Fibroblast of skin of back (primary cell): ENCODE measurements at regions not wholly inside any gene's neighbourhood (a gene's known extent, or its start where the extent isn't known, plus 50 kb on each side); places are given as distances from the start of the nearest gene placed in this dataset.

Experiments used
- DNase-seq: peaks from one replicate; pipeline ENCODE4 v3.0.0-alpha.2; 2013

DNA sequence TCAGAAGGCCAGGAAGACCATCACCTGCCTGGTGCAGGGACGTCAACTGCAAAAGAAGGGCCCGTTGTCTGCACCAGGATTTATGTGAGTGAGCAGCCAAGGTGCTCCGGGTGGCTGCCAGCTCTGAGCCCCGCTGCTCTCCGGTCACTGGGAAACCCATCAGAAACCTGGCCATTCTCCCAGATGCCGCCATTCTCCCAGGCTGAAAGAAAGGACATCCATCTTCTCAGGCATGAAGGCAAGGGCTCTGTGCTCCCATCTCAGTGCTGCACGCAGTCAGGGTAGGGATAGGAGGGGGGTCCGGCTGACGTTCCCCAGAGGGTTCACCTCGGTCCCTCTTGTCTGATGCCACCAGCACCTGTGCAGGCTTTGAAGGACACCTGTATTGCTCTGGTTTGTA lies 158.4 kb downstream of the ERCC6L2 start:
- DNase-seq: no peak

DNA sequence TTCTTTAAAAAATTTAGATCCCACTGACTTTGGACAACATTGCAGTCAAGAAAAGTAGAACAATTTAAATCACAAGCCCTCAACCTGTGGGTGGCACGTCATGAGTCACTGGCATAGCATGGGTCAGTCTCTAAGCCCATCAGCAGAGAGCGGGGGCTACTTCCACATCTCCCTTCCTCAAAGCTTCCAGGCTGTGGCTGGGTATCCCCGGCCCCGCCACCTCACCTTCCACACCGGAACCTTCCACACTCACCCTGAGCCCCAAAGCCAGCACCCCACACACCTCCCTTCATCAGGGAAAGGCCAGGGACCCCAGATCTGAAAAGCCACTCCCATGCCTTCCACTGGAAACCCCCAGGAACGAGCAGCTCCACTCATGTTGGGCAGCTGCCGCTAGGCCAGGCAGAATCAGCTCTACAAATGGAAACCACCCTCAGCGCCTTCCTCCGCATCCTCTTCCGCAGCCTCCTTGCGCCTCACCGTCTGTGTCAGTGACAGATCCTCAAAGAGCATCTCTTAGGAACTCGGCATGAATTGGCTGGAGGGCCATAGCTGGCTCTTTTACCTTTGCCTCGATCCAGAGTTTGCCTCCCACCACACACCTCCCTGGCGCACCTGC lies 156.5 kb downstream of the ERCC6L2 start:
- DNase-seq: no peak

DNA sequence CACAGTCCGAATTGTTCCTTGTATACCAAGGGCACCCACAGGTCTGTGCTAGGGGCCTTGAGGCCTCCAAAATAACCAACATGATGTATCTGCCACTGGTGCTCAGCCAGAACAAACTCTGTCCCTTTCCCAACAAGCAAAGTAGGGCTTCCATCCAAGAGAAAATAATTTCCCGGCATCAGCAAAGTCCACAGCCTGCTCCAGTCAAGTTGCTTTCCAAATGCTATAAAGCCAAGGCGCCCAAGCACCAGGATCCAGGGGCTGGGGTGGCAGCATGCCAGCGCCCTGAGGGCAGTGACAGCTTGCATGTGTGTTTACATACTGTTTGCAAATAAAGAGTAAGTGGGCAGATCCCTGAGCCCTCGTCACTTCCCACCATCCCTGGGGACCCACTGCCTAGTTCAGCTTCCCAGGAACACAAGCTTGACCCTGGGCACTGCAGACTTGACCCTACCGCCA lies 155.9 kb downstream of the ERCC6L2 start:
- DNase-seq: no peak

DNA sequence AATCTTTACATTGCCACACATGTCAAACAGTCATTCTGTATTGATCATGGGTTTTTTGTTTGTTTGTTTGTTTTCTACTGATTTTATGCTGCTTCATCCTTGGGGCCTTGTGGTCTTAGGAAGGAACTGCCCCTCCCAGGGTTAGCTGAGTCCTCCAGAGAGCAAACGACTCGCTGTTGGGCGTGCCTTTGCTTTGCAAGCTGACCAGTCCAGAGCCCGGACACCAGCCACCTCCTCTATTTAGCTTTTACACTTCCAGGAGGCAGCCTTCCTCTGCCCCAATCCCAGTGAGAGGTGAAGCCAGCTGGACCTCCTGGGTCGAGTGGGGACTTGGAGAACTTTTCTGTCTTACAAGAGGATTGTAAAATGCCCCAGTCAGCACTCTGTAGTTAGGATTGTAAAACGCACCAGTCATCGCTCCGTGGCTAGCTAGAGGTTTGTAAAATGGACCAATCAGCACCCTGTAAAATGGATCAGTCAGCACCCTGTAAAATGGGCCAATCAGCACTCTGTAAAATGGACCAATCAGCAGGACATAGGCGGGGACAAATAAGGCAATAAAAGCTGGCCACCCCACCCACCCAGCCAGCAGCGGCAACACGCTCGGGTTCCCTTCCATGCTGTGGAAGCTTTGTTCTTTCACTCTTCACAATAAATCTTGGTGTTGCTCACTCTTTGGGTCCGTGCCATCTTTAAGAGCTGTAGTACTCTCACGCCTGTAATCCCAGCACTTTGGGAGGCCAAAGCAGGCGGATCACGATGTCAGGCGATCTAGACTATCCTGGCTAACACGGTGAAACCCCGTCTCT lies 154.4 kb downstream of the ERCC6L2 start:
- no peak for DNase-seq

DNA sequence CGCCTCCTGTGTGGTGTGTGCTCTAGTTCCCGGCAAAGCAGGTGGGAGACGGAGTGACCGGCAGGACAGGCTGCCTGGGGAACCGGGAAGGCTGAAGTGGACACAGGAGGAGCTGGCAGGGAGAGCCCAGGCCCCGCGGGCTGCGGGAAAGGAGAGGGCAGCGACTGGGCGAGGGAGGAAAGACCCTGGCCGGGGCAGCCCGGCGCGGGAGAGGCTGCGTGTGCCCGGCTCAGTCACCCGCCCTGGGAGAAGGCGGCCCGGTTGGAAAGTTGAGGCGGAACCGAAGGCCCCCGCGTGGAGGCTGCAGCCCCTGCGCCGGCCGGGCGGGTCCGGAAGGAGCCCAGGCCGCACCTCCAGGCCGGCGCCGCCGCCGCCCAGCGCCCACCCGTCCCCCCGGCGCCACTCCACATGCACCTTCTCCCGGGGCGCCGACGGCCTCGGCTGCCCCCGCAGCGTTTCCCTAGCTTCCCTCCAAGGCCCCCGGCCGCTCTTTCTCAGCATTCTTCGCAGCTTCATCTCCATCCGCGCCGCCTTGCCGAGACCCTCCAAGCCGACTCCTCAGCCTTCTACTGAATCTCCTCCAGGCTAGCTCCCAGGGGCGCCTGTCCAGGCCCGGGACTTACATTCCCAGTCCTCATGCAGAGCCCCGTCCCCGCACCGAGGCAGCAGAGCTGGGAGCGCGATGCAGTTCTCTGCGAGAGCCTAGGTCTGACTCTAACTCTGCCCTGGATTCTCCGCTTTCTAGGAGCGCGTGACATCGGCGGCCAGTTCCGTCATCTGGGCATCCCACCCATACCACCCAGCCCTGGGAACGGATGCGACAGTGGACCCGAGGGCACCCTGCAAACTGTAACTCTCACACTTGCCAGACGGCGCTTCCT lies 152.0 kb downstream of the ERCC6L2 start:
- DNase-seq: no peak

DNA sequence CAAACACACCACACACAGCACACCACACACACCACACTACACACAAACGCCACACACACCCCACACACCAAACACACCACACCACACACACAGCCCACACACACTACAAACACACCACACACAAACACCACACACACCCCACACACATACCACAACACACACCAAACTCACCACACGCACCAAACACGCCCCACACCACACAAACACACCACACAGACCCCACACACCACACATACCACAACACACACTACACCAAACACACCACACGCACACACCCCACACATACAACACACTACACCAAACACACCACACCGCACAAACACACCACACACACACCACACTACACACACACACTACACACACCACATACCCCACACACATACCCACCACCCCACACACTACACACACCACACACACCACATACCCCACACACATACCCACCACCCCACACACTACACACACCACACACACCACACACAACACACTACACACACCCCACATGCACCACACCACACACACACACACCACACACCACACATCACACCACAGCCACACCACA lies 151.2 kb downstream of the ERCC6L2 start:
- DNase-seq: no peak

DNA sequence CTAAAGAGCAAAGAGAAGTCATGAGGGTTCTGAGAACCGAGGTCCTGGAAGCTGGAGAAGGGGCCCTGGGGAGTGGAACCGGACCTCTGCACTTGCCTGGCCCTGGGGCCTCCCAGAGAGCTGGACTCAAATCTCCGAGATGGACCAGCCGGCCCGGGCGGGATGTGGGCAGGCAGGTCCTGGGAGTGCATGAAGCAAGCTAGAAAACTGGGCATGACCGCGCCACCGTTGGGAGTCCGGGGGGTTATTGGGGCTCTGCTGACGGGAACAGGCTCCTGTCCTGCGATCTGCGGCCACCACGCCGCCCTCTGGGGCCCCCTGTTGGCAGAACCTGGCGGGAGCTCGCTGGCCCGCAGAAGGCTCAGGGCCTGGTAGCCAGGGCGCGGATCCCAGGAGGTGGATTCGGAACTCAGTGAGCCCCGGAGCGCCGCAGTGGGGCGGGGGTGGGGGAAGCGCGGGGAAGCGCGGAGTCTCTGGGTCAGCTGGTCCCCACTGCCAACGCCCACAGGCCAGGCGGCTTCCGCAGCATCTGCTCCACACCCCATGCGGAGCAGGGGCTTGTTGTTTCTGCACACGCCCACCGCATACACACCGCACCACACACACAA lies 150.6 kb downstream of the ERCC6L2 start:
- DNase-seq: no peak

DNA sequence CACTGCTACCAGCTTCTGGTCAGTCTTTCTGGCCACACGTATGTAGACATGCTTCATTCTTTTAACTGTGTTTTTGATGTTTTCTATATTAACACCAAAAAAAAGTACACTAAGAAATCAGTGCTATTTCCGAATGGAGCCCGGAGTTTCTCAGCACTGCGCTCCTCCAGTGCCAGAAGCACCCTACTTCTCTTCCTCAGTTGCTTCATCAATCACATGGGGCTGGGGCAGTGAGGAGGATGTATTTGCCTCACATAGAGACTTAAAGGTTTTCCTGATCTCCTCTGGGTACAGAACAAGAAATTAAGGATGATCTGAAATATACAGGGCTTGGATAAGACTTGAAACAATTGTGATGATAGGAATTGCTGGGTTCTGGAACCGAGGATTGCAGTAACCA lies 148.0 kb downstream of the ERCC6L2 start:
- no peak for DNase-seq

DNA sequence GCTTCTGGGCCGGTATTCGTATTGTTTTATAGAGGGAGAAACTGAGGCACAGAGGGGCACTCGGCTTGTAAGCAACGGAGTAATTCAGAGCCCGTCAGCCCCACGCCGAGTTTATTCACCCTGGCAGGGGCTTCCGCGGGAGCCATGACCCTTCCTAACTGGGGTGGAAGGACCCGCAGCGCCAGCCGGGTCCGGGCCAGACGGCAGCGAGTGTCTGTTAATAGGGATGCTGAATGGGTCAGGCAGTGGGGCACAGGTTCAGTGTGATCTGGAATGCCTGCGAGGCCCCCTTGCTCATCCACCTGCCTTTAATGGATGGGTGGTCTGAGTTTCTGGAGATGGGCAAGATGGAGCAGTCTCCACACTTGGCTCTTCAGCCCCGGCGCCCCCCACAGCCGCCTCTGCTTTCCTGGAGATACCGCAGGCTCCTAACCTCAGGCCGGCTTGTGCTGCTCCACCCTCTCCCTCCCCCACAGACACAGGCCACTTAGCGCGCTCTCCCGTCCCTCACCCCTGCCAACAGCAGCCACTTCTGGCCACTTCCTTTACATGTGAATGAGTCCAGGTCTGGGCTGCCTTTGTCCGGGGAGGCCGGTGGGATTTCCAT lies 147.1 kb downstream of the ERCC6L2 start:
- no peak for DNase-seq

DNA sequence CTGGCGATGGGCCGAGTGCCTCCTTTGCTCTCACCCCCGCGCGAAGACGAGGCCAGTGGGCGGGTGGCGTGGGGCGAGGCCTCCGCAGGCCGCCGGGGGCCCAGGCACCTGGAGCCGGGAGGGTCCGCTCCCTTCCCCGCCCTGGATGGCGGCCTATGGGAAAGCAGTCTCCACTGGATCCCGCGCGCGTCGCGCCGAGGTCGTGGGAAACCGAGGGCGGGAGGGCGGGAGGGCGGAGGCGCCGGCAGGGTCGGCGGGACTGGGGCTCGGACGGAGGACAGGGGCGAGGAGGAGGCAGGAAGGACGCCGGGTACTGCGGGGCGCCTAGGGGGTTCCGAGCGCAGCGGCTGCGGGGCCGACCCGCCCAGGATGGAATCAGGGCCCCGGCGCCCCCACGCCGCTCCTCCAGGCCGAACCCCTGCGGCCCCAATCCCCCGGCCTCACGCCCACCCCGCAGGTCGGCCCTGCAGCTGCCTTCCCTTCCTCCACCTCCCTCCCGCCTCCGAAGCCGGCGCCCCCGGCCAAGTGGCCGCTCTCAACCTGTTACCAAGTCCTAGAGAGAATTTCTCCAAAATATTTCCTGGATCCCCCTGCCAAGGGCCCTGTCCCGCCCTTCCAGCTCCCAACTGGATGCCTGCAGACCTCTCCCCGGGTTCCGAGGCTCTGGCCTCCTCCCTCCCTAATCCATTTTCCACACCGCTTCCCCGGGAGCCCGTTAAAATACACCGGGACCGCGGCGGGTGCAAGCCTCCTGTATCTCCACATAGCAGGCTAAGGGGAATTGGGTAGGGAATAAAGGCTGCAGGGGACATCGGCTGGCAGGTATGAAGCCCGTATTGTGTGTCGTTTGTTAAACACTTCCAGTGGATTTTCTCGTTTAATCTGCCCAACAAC lies 146.3 kb downstream of the ERCC6L2 start:
- no peak for DNase-seq

DNA sequence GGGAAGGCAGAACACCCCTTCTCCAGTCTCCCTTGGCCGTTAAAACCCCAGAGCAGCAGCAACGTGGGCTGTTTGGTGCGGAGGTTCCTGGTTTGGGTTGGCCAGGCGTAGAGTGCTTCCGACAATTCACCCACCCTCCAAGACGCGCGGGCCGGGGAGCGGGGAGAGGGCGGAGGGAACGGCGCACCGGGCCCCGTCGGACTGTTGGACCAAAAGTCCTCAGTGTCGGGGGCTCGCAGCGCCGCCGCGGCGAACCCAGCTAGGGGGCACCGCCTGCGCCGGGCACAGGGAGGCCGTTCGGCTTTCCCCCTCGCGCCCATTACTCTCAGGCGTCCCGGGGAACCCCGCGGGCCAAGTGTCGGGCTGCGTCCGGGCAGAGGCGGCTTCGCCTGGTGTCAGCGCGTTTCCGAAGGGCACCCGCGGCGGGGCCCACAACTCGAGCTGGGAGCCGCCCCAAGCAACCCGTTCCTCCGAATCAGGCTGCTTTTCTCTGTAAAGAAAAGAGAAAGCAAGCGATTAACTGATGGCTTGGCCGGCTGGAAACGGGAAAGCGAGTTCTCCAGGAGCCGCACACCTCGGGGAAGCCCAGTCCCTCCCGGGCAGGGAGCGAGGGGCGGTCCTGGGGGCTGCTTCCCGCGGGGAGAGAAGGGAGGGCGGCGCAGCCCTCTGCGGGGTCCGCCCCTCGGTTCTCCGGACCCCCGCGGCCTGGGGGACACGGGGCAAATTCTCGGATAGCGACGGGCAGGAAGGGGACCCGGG lies 145.5 kb downstream of the ERCC6L2 start:
- DNase-seq: peak; percentile 11

DNA sequence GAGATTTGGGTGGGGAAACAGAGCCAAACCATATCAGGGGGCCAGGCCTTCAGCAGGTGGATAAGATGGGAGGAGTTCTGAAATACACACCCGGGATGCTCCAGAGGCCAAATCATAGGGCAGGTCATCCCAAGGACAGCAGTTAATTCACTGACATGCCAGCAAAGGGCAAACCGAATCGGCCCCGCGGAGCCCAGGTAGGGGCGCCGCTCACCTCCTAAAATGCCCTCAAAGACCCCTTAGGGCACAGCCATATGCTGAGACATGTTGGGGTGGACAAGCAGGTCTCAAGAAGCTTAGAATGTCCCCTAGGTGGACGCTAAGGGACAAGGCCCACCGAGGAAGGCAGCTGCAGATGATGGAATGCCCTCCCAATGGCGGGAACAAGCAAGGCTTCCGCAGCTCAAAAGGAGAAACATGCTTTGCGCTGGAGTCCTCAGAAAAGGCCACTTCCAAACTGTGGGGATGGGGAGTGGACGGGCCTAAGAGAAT lies 144.9 kb downstream of the ERCC6L2 start:
- no peak for DNase-seq
